GM19372 (cell line): ENCODE measurements at regions not wholly inside any gene's neighbourhood (a gene's known extent, or its start where the extent isn't known, plus 50 kb on each side); places are given as distances from the start of the nearest gene placed in this dataset.
"Not testable (repeated sequence)": the region's sequence is repeated elsewhere in the genome, so short reads cannot be mapped to it uniquely, and the experiment has no call there.

Experiments
- ATAC-seq: cut with Tn5 transposase; IDR thresholded peaks from one replicate; pipeline ENCODE4 v1.9.1; 2021; ENCODE audit warnings: mild to moderate bottlenecking, low read depth, moderate library complexity; ENCODE audit not compliant: unreplicated experiment

- ATAC-seq, result no peak
Observed at GRCh38 chr2:83826577-83826976, 632.5 kb downstream of the SUCLG1 start.

- no peak for ATAC-seq
Observed at GRCh38 chr2:83823229-83823628, 635.9 kb downstream of the SUCLG1 start.

GRCh38 chr2:83817511-83817910 is 641.6 kb downstream of the SUCLG1 start:
- ATAC-seq, result no peak

- no peak for ATAC-seq
Observed at GRCh38 chr2:83808878-83809277, 650.2 kb downstream of the SUCLG1 start.

- ATAC-seq, result no peak
Observed at GRCh38 chr2:83802604-83803003, 656.5 kb downstream of the SUCLG1 start.

- ATAC-seq, result no peak
Observed at GRCh38 chr2:83795777-83796176, 663.3 kb downstream of the SUCLG1 start.

GRCh38 chr2:83790467-83790866 is 668.6 kb downstream of the SUCLG1 start:
- not testable (repeated sequence) for ATAC-seq

- not testable (repeated sequence) for ATAC-seq
Observed at GRCh38 chr2:83789674-83790073, 669.4 kb downstream of the SUCLG1 start.

- ATAC-seq, result not testable (repeated sequence)
Observed at GRCh38 chr2:83788938-83789566, 670.0 kb downstream of the SUCLG1 start.

GRCh38 chr2:83787189-83787588 is 671.9 kb downstream of the SUCLG1 start:
- ATAC-seq, result no peak

GRCh38 chr2:83786140-83786539 is 672.9 kb downstream of the SUCLG1 start:
- no peak for ATAC-seq

- ATAC-seq, result no peak
Observed at GRCh38 chr2:83784947-83785346, 674.1 kb downstream of the SUCLG1 start.

GRCh38 chr2:83784315-83784714 is 674.8 kb downstream of the SUCLG1 start:
- no peak for ATAC-seq

GRCh38 chr2:83782122-83782521 is 677.0 kb downstream of the SUCLG1 start:
- no peak for ATAC-seq

GRCh38 chr2:83764447-83765005 is 694.6 kb downstream of the SUCLG1 start:
- no peak for ATAC-seq

GRCh38 chr2:83757329-83757728 is 701.8 kb downstream of the SUCLG1 start:
- no peak for ATAC-seq

- ATAC-seq, result no peak
Observed at GRCh38 chr2:83756219-83756618, 702.9 kb downstream of the SUCLG1 start.

GRCh38 chr2:83747141-83747540 is 711.9 kb downstream of the SUCLG1 start:
- no peak for ATAC-seq

- ATAC-seq, result no peak
Observed at GRCh38 chr2:83744855-83745254, 714.2 kb downstream of the SUCLG1 start.

- no peak for ATAC-seq
Observed at GRCh38 chr2:83742117-83742782, 716.8 kb downstream of the SUCLG1 start.

GRCh38 chr2:83730223-83730622 is 728.9 kb downstream of the SUCLG1 start:
- no peak for ATAC-seq

- ATAC-seq, result no peak
Observed at GRCh38 chr2:83725735-83726134, 733.3 kb downstream of the SUCLG1 start.
